ENCODE measurements at regions not wholly inside any gene's neighbourhood (a gene's known extent, or its start where the extent isn't known, plus 50 kb on each side); places are given as distances from the start of the nearest gene placed in this dataset.

DNA sequence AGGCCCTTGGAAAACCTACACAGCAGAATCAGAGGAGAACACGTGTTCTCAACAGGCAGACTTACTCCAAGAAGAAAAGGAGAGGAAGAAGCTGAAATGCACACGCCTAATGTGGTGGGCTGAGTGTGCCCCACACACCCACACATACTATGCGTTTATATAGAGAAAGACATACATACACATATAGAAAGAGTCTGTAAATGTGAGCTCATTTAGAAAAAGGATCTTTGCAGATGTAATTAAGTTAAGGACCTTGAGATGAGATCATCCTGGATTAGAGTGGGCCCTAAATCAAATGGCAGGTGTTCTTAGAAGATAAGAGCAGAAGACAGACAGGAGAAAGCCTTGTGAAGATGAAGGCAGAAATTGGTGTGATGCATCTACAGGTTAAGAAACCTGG, 87.2 kb upstream of the KLF3 start:
- Histone ChIP-seq H3K4me3 (ENCODE audit: insufficient read depth, low read depth, low read length) (no peak overlapping the region), H3K27me3 (ENCODE audit: control insufficient read depth, insufficient read depth, low read length) (no peaks in the 10 kb centered on the region), H3K36me3 (replicated peaks; ENCODE audit: control insufficient read depth, insufficient read depth, low read length) (no peaks in the 10 kb centered on the region)
- DNase-seq, result no peak

DNA sequence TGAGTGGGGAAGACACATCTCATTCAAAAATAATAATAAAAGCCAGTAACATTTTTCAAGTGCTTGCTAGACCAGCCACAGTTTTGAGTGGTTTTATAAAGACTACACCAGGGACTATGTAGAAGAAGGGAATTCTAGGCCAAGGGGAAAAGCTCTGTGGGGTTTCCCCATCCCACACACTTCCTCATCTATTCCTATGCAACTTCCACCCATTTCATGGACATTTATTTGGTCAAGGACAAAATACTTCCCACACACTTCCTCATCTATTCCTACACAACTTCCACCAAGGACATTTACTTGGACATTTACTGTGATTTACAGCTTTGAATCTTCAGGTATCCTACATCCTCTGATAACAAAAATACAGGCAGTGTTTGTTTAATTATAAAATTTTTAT, 86.5 kb upstream of the KLF3 start:
- no peaks in the 10 kb centered on the region for H3K36me3 ChIP-seq (replicated peaks; ENCODE audit: control insufficient read depth, insufficient read depth, low read length)
- H3K27me3 ChIP-seq (ENCODE audit: control insufficient read depth, insufficient read depth, low read length), result no peaks in the 10 kb centered on the region
- H3K4me3 ChIP-seq (ENCODE audit: insufficient read depth, low read depth, low read length), result no peak overlapping the region
- no peak for DNase-seq

DNA sequence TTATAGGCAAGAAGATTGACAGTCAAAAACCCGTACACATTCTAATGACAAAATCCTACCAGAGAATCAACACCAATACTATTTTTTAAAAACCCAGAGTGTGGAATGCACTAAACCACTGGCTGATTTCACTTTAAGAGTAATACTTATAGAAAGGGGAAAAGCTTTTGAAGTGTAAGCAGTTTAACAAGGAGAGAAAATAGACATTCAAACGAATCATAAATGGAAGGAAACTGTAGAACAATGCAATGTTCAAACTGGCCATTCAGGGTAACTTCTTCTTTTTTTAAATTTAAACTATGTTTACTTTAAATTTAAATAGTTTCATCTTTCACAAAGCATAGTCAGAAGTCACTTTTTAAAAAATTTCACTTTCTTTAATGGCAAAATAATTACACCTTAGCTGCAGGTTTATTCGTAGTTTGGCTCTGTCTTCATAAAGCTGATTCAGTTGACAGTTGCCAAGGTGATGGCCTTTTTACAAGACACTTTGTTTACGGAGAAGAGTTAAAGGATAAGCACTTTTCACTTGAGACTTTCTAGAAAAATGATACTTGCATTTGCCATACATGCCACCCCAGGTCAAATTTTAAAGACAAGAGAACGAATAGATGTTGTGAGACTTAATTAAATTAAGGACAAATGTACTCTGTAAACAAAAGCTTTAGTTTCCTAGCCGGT, 82.4 kb upstream of the KLF3 start:
- H3K4me3 ChIP-seq (ENCODE audit: insufficient read depth, low read depth, low read length), result no peak overlapping the region
- H3K36me3 ChIP-seq (replicated peaks; ENCODE audit: control insufficient read depth, insufficient read depth, low read length), result no peaks in the 10 kb centered on the region
- no peak for DNase-seq
- no peaks in the 10 kb centered on the region for H3K27me3 ChIP-seq (ENCODE audit: control insufficient read depth, insufficient read depth, low read length)

DNA sequence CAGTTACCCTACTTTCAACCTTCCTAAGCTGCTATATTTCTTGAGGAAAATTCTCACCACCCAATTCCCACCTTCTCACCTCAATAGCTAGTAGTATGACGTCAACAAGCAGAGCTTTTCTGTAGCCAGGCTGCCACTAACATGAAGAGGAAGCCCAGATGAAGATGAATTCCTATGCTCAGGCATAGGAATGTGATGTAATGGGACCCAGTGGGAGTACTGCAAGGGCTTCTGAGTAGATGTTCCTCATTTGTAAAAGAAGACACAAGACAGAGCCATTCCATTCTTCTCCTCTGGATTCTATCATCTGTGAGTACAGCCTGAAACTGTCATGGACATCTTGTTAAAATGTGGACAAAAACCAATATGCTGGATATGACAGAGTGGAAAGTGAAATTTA, 81.6 kb upstream of the KLF3 start:
- no peak for DNase-seq
- Histone ChIP-seq H3K36me3 (replicated peaks; ENCODE audit: control insufficient read depth, insufficient read depth, low read length) (no peaks in the 10 kb centered on the region), H3K27me3 (ENCODE audit: control insufficient read depth, insufficient read depth, low read length) (no peaks in the 10 kb centered on the region), H3K4me3 (ENCODE audit: insufficient read depth, low read depth, low read length) (no peak overlapping the region)

GRCh38 chr4:38582889-38583470, 81.0 kb upstream of the KLF3 start:
- no peak for DNase-seq
- H3K4me3 ChIP-seq (ENCODE audit: insufficient read depth, low read depth, low read length), result no peak overlapping the region
- H3K27me3 ChIP-seq (ENCODE audit: control insufficient read depth, insufficient read depth, low read length), result no peaks in the 10 kb centered on the region
- no peaks in the 10 kb centered on the region for H3K36me3 ChIP-seq (replicated peaks; ENCODE audit: control insufficient read depth, insufficient read depth, low read length)

GRCh38 chr4:38585871-38586270, 78.1 kb upstream of the KLF3 start:
- Histone ChIP-seq H3K4me3 (ENCODE audit: insufficient read depth, low read depth, low read length) (no peak overlapping the region), H3K36me3 (replicated peaks; ENCODE audit: control insufficient read depth, insufficient read depth, low read length) (no peaks in the 10 kb centered on the region), H3K27me3 (ENCODE audit: control insufficient read depth, insufficient read depth, low read length) (no peaks in the 10 kb centered on the region)
- DNase-seq, result no peak

DNA sequence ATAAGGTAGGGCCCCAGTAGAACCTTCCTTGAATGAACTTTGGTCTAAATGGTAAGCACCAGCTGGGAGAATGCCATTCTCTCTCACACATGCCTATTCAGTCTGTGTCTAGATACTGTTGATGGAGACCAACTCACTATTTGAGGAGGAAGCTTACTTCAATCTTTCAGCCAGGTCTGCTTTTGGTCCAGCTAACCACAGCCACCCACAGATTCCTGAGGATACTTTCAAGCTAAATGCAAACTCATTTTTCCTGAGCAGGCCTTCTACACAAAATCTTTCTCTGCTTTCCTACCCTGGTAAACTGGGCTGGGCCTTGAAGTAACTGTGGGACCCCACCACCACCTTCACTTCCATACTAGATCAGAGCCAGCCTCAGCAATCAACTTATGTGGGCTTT, 76.9 kb upstream of the KLF3 start:
- DNase-seq, result no peak
- H3K27me3 ChIP-seq (ENCODE audit: control insufficient read depth, insufficient read depth, low read length), result no peaks in the 10 kb centered on the region

GRCh38 chr4:38590046-38590445, 74.0 kb upstream of the KLF3 start:
- DNase-seq, result no peak
- H3K4me3 ChIP-seq (ENCODE audit: insufficient read depth, low read depth, low read length), result no peak overlapping the region
- H3K27me3 ChIP-seq (ENCODE audit: control insufficient read depth, insufficient read depth, low read length), result no peaks in the 10 kb centered on the region
- no peaks in the 10 kb centered on the region for H3K36me3 ChIP-seq (replicated peaks; ENCODE audit: control insufficient read depth, insufficient read depth, low read length)

More for the DNA sequence above, 76.9 kb upstream of the KLF3 start:
- H3K4me3 ChIP-seq (ENCODE audit: insufficient read depth, low read depth, low read length), result no peak overlapping the region
- H3K36me3 ChIP-seq (replicated peaks; ENCODE audit: control insufficient read depth, insufficient read depth, low read length), result no peaks in the 10 kb centered on the region

GRCh38 chr4:38591617-38592337, 72.2 kb upstream of the KLF3 start:
- H3K4me3 ChIP-seq (ENCODE audit: insufficient read depth, low read depth, low read length), result no peak overlapping the region
- H3K36me3 ChIP-seq (replicated peaks; ENCODE audit: control insufficient read depth, insufficient read depth, low read length), result no peaks in the 10 kb centered on the region
- no peaks in the 10 kb centered on the region for H3K27me3 ChIP-seq (ENCODE audit: control insufficient read depth, insufficient read depth, low read length)
- no peak for DNase-seq

GRCh38 chr4:38598489-38598888, 65.5 kb upstream of the KLF3 start:
- no peak for DNase-seq
- Histone ChIP-seq H3K4me3 (ENCODE audit: insufficient read depth, low read depth, low read length) (no peak overlapping the region), H3K27me3 (ENCODE audit: control insufficient read depth, insufficient read depth, low read length) (no peaks in the 10 kb centered on the region), H3K36me3 (replicated peaks; ENCODE audit: control insufficient read depth, insufficient read depth, low read length) (no peaks in the 10 kb centered on the region)

DNA sequence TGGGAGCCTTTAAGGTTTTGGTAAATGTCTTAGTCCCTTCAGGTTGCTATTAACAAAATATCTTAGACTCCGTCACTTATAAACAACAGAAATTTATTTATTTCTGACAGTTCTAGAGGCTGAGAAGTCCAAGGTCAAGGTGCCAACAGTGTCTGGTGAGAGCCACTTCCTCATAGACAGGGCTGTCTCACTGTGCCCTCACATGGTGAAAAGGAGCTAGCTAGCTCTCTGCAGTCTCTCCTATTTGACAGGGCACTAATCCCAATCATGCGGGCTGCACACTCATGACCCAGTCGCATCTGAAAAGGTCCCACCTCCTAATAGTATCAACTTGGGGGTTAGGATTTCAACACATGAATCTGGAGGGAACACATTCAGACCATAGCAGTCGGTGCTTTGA, 63.4 kb upstream of the KLF3 start:
- H3K36me3 ChIP-seq (replicated peaks; ENCODE audit: control insufficient read depth, insufficient read depth, low read length), result no peaks in the 10 kb centered on the region
- DNase-seq, result no peak
- H3K4me3 ChIP-seq (ENCODE audit: insufficient read depth, low read depth, low read length), result no peak overlapping the region
- no peaks in the 10 kb centered on the region for H3K27me3 ChIP-seq (ENCODE audit: control insufficient read depth, insufficient read depth, low read length)

DNA sequence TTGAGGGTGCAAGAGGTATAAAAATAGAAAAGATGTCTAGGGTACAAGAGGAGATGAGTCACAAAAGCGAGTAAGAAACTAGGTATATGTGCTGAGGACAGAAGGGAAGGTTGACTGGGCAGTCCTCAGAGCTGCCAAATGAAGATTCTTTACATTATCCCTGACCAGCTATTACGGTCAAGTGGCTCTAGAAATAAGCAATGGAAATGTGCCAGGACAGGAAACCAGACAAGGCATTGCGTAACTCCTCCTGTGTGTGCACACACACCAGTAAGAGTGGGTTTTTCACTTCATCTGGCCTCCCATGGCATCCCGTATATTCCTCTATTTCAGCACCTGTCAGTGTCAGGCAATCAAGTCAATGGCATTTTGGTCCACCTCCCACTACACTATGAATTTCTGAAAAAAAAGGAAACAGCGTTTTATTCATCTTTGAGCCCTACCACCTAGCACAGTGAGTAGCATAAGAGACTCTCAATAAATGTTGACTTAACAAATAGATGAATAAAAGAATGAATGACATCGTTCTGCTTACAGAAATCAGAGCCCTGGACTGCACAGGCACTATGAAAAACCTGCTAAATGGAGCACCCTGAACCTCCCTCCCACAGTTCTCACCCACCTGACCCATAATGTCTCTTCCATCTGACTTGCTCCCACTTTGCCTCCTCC, 62.6 kb upstream of the KLF3 start:
- DNase-seq, result no peak
- Histone ChIP-seq H3K27me3 (ENCODE audit: control insufficient read depth, insufficient read depth, low read length) (no peaks in the 10 kb centered on the region), H3K36me3 (replicated peaks; ENCODE audit: control insufficient read depth, insufficient read depth, low read length) (no peaks in the 10 kb centered on the region), H3K4me3 (ENCODE audit: insufficient read depth, low read depth, low read length) (no peak overlapping the region)

DNA sequence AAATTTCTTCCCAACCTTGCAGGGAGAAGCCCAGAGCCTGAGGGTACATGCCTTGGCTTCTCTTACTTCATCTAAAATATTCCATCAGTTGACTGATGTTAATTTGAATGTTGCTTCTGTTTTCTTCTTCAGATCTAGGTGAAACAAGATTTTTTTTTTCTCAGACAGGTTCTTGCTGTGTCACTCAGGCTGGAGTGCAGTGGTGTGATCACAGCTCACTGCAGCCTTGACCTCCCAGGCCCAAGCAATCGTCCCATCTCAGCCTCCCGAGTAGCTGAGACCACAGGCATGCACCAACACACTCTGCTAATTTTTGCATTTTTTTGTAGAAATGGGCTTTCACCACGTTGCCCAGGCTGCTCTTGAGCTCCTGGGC, 62.1 kb upstream of the KLF3 start:
- no peaks in the 10 kb centered on the region for H3K36me3 ChIP-seq (replicated peaks; ENCODE audit: control insufficient read depth, insufficient read depth, low read length)
- no peak for DNase-seq
- H3K27me3 ChIP-seq (ENCODE audit: control insufficient read depth, insufficient read depth, low read length), result no peaks in the 10 kb centered on the region
- H3K4me3 ChIP-seq (ENCODE audit: insufficient read depth, low read depth, low read length), result no peak overlapping the region

DNA sequence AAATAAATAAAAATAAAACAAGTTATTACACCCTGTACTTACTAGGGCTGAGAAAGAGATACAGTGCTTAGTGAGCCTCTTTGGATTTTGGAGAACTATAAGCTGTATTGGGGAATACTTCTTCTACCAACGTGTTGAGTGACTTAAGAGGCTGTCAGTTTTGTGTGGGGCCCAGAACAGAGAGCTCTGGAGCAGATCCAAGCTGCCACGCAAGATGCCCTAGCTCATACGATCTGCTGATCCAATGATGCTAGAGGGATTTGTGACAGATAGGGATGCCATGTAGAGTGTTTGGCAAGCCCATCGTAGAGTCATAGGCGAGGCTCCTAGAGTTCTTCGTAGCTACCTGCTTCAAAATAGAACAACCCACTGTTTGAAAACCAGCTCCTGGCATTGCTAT, 60.3 kb upstream of the KLF3 start:
- H3K4me3 ChIP-seq (ENCODE audit: insufficient read depth, low read depth, low read length), result no peak overlapping the region
- DNase-seq, result no peak
- H3K36me3 ChIP-seq (replicated peaks; ENCODE audit: control insufficient read depth, insufficient read depth, low read length), result no peaks in the 10 kb centered on the region
- H3K27me3 ChIP-seq (ENCODE audit: control insufficient read depth, insufficient read depth, low read length), result no peaks in the 10 kb centered on the region

- DNase-seq, result no peak
- Histone ChIP-seq H3K36me3 (replicated peaks; ENCODE audit: control insufficient read depth, insufficient read depth, low read length) (no peaks in the 10 kb centered on the region), H3K4me3 (ENCODE audit: insufficient read depth, low read depth, low read length) (no peak overlapping the region), H3K27me3 (ENCODE audit: control insufficient read depth, insufficient read depth, low read length) (no peaks in the 10 kb centered on the region)
Observed at GRCh38 chr4:38605181-38605752, 58.7 kb upstream of the KLF3 start.
